ENCODE measurements at regions not wholly inside any gene's neighbourhood (a gene's known extent, or its start where the extent isn't known, plus 50 kb on each side); places are given as distances from the start of the nearest gene placed in this dataset.

DNA sequence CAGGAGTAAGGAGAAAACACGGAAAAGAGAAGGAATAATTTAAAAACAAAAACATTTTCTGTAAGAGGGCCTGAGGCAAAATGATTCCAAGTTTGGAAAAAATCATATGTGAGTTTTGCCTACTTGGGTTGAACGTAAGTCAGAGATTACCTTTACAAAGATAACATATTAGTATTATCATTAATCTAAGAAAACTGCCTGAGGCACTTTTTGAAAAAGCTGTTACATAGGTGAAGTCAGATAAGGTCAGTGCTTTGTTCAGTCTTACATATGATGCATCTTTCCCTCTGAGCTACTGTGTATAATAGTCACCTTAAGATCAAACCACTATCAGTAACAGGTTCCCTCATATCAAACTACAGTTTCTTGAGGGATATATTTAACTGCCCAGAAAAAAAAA is 287.2 kb downstream of the TMA16 start:
- DNase-seq (ENCODE audit: low spot score in 2 of 2) = no peak
- 49% methylated on average over 2 of the region's 2 CpGs for WGBS
- Histone ChIP-seq H3K9me3 (peaks cover 5% of the 10 kb centered on the region), H3K27ac (no peak overlapping the region), H3K27me3 (no peaks in the 10 kb centered on the region), H3K4me1 (no peaks in the 10 kb centered on the region), H3K36me3 (no peaks in the 10 kb centered on the region), H3K4me3 (no peak overlapping the region)
- TF ChIP-seq POLR2AphosphoS5 (IDR thresholded peaks at IDR 0.05) = no peak
- no peak for TF ChIP-seq CTCF (IDR thresholded peaks at IDR 0.05)
- no peak for TF ChIP-seq EP300 (IDR thresholded peaks at IDR 0.05)
- TF ChIP-seq POLR2A (IDR thresholded peaks at IDR 0.05) = no peak

GRCh38 chr4:163790231-163790630 is 295.7 kb downstream of the TMA16 start:
- no peak for DNase-seq (ENCODE audit: low spot score in 2 of 2)
- TF ChIP-seq POLR2A (IDR thresholded peaks at IDR 0.05) = no peak
- TF ChIP-seq EP300 (IDR thresholded peaks at IDR 0.05) = no peak
- no peak for TF ChIP-seq CTCF (IDR thresholded peaks at IDR 0.05)
- TF ChIP-seq POLR2AphosphoS5 (IDR thresholded peaks at IDR 0.05) = no peak
- 89% methylated on average over 3 of the region's 3 CpGs for WGBS
- no peak overlapping the region for H3K27ac ChIP-seq
- no peaks in the 10 kb centered on the region for H3K27me3 ChIP-seq
- no peaks in the 10 kb centered on the region for H3K4me1 ChIP-seq
- no peak overlapping the region for H3K4me3 ChIP-seq
- no peaks in the 10 kb centered on the region for H3K9me3 ChIP-seq
- H3K36me3 ChIP-seq = no peaks in the 10 kb centered on the region

GRCh38 chr4:163795885-163796284 is 301.4 kb downstream of the TMA16 start:
- Histone ChIP-seq H3K4me3 (no peak overlapping the region), H3K27ac (no peak overlapping the region), H3K36me3 (no peaks in the 10 kb centered on the region), H3K27me3 (no peaks in the 10 kb centered on the region), H3K4me1 (no peaks in the 10 kb centered on the region), H3K9me3 (no peaks in the 10 kb centered on the region)
- TF ChIP-seq POLR2A (IDR thresholded peaks at IDR 0.05) (no peak), EP300 (IDR thresholded peaks at IDR 0.05) (no peak), POLR2AphosphoS5 (IDR thresholded peaks at IDR 0.05) (no peak), CTCF (IDR thresholded peaks at IDR 0.05) (no peak)
- WGBS = 72% methylated on average over 3 of the region's 3 CpGs
- no peak for DNase-seq (ENCODE audit: low spot score in 2 of 2)

GRCh38 chr4:163804001-163804400 is 309.5 kb downstream of the TMA16 start:
- no peaks in the 10 kb centered on the region for H3K36me3 ChIP-seq
- no peak overlapping the region for H3K27ac ChIP-seq
- no peaks in the 10 kb centered on the region for H3K4me1 ChIP-seq
- H3K9me3 ChIP-seq = no peaks in the 10 kb centered on the region
- H3K27me3 ChIP-seq = no peaks in the 10 kb centered on the region
- no peak for DNase-seq (ENCODE audit: low spot score in 2 of 2)
- TF ChIP-seq POLR2AphosphoS5 (IDR thresholded peaks at IDR 0.05) = no peak
- TF ChIP-seq CTCF (IDR thresholded peaks at IDR 0.05) = no peak
- TF ChIP-seq POLR2A (IDR thresholded peaks at IDR 0.05) = no peak
- no peak overlapping the region for H3K4me3 ChIP-seq

GRCh38 chr4:163806653-163807052 is 312.2 kb downstream of the TMA16 start:
- TF ChIP-seq EP300 (IDR thresholded peaks at IDR 0.05) = no peak
- TF ChIP-seq POLR2A (IDR thresholded peaks at IDR 0.05) = no peak
- no peak for TF ChIP-seq CTCF (IDR thresholded peaks at IDR 0.05)
- TF ChIP-seq POLR2AphosphoS5 (IDR thresholded peaks at IDR 0.05) = no peak
- H3K27me3 ChIP-seq = no peaks in the 10 kb centered on the region
- 49% methylated on average over 2 of the region's 2 CpGs for WGBS
- no peaks in the 10 kb centered on the region for H3K4me1 ChIP-seq
- no peaks in the 10 kb centered on the region for H3K36me3 ChIP-seq
- no peaks in the 10 kb centered on the region for H3K9me3 ChIP-seq
- H3K4me3 ChIP-seq = no peak overlapping the region
- no peak overlapping the region for H3K27ac ChIP-seq
- DNase-seq (ENCODE audit: low spot score in 2 of 2) = no peak

All from suprapubic skin (tissue), 4 donors.